Neural progenitor cell (in vitro differentiated cells): ENCODE measurements at regions not wholly inside any gene's neighbourhood (a gene's known extent, or its start where the extent isn't known, plus 50 kb on each side); places are given as distances from the start of the nearest gene placed in this dataset.
A peak's percentile ranks its signal among the peaks of the same experiment; 100 is the strongest.

Experiments used
- DNase-seq: peaks from one replicate; pipeline ENCODE4 v3.0.0-alpha.2; 2016; ENCODE audit warnings: low spot score
- H2AFZ ChIP-seq: fragments of 200-600 bp; sonication (generic); replicated peaks from 2 replicates; pipeline ENCODE4 v1.6.1; 2016; ENCODE audit warnings: antibody characterized with exemption
- H3F3A ChIP-seq: fragments of 200-600 bp; sonication (generic); 2 replicates; pipeline ENCODE4 v1.6.1; 2016; ENCODE audit warnings: antibody characterized with exemption, low read depth
- H3K27ac ChIP-seq: fragments of 200-600 bp; sonication (generic); 2 replicates; pipeline ENCODE4 v1.5.1; 2016; ENCODE audit warnings: mild to moderate bottlenecking
- H3K27me3 ChIP-seq: fragments of 200-600 bp; sonication (generic); 2 replicates; pipeline ENCODE4 v1.6.1; 2016; ENCODE audit warnings: mild to moderate bottlenecking, moderate library complexity
- H3K36me3 ChIP-seq: fragments of 200-600 bp; sonication (generic); 2 replicates; pipeline ENCODE4 v1.5.1; 2016
- H3K4me1 ChIP-seq: fragments of 200-600 bp; sonication (generic); 2 replicates; pipeline ENCODE4 v1.6.1; 2016; ENCODE audit warnings: mixed run types
- H3K4me2 ChIP-seq: fragments of 200-600 bp; sonication (generic); 2 replicates; pipeline ENCODE4 v1.6.1; 2016
- H3K4me3 ChIP-seq: fragments of 200-600 bp; sonication (generic); 2 replicates; pipeline ENCODE4 v1.5.1; 2016
- H3K79me2 ChIP-seq: fragments of 200-600 bp; sonication (generic); 2 replicates; pipeline ENCODE4 v1.6.1; 2016; ENCODE audit warnings: low read depth
- H3K9ac ChIP-seq: fragments of 200-600 bp; sonication (generic); 2 replicates; pipeline ENCODE4 v1.6.1; 2016
- H3K9me3 ChIP-seq: fragments of 200-600 bp; sonication (generic); 2 replicates; pipeline ENCODE4 v1.5.1; 2016; ENCODE audit warnings: low read depth
- H4K20me1 ChIP-seq: fragments of 200-600 bp; sonication (generic); 2 replicates; pipeline ENCODE4 v1.6.1; 2016; ENCODE audit warnings: low read depth
- H3K27ac Mint-ChIP-seq: 3 replicates; pipeline ENCODE4 v1.8.0; 2021; ENCODE audit warnings: mixed read lengths
- H3K27me3 Mint-ChIP-seq: 2 replicates; pipeline ENCODE4 v1.8.0; 2022; ENCODE audit warnings: low read depth, mild to moderate bottlenecking, inconsistent platforms, moderate library complexity, mixed read lengths; ENCODE audit not compliant: insufficient read depth
- H3K36me3 Mint-ChIP-seq: 3 replicates; pipeline ENCODE4 v1.8.0; 2021; ENCODE audit warnings: mixed read lengths
- H3K4me1 Mint-ChIP-seq: 3 replicates; pipeline ENCODE4 v1.8.0; 2021; ENCODE audit warnings: mixed read lengths
- H3K4me3 Mint-ChIP-seq: 3 replicates; pipeline ENCODE4 v1.8.0; 2021; ENCODE audit warnings: mild to moderate bottlenecking, moderate library complexity, mixed read lengths
- H3K9me3 Mint-ChIP-seq: 3 replicates; pipeline ENCODE4 v1.8.0; 2020; ENCODE audit warnings: mixed read lengths
- CTCF ChIP-seq: fragments of 200-600 bp; sonication (generic); IDR thresholded peaks from 2 replicates; pipeline ENCODE4 v1.5.1; 2017; ENCODE audit warnings: antibody characterized with exemption, mild to moderate bottlenecking
- EZH2 ChIP-seq: fragments of 200-600 bp; sonication (generic); IDR thresholded peaks from 2 replicates; pipeline ENCODE4 v1.6.1; 2017; ENCODE audit warnings: antibody characterized with exemption, mild to moderate bottlenecking, moderate library complexity
- EZH2phosphoT487 ChIP-seq: fragments of 200-600 bp; sonication (generic); IDR thresholded peaks from 2 replicates; pipeline ENCODE4 v1.6.1; 2017; ENCODE audit warnings: antibody characterized with exemption

- no peaks in the 10 kb centered on the region for H3K4me1 ChIP-seq
- no peak overlapping the region for H3K27ac ChIP-seq
- no peaks in the 10 kb centered on the region for H3K9me3 ChIP-seq
- Mint-ChIP-seq H3K27me3 (peaks cover 4% of the 10 kb centered on the region), H3K4me3 (no peak overlapping the region), H3K27ac (no peak overlapping the region), H3K4me1 (peaks cover 11% of the 10 kb centered on the region), H3K36me3 (no peaks in the 10 kb centered on the region), H3K9me3 (peaks cover 3% of the 10 kb centered on the region)
- TF ChIP-seq EZH2phosphoT487 (no peak), CTCF (no peak)
- H3K27me3 ChIP-seq, result no peaks in the 10 kb centered on the region
- H4K20me1 ChIP-seq, result no peaks in the 10 kb centered on the region
- H3K79me2 ChIP-seq, result no peaks in the 10 kb centered on the region
- no peak overlapping the region for H3K4me3 ChIP-seq
- H3K36me3 ChIP-seq, result no peaks in the 10 kb centered on the region
- no peak for DNase-seq
- H3K9ac ChIP-seq, result no peak overlapping the region
- no peak overlapping the region for H3K4me2 ChIP-seq
- no peak overlapping the region for H2AFZ ChIP-seq
- no peaks in the 10 kb centered on the region for H3F3A ChIP-seq
These were observed 343.4 kb downstream of the GXYLT1 start for GRCh38 chr12:41801261-41801660.

GRCh38 chr12:41799671-41800070, 345.0 kb downstream of the GXYLT1 start:
- H3K27me3 ChIP-seq, result no peaks in the 10 kb centered on the region
- no peaks in the 10 kb centered on the region for H3K9me3 ChIP-seq
- no peak overlapping the region for H3K4me2 ChIP-seq
- no peaks in the 10 kb centered on the region for H3F3A ChIP-seq
- TF ChIP-seq EZH2phosphoT487 (no peak), EZH2 (no peak), CTCF (no peak)
- no peaks in the 10 kb centered on the region for H3K27me3 Mint-ChIP-seq
- no peak overlapping the region for H3K9ac ChIP-seq
- H3K4me3 Mint-ChIP-seq, result no peak overlapping the region
- H3K27ac Mint-ChIP-seq, result no peak overlapping the region
- H3K4me1 ChIP-seq, result peaks cover 8% of the 10 kb centered on the region
- H3K9me3 Mint-ChIP-seq, result no peaks in the 10 kb centered on the region
- DNase-seq, result no peak
- H2AFZ ChIP-seq, result no peak overlapping the region
- peaks cover 19% of the 10 kb centered on the region for H3K4me1 Mint-ChIP-seq
- H3K36me3 Mint-ChIP-seq, result no peaks in the 10 kb centered on the region
- H3K4me3 ChIP-seq, result no peak overlapping the region
- no peaks in the 10 kb centered on the region for H3K36me3 ChIP-seq
- H3K27ac ChIP-seq, result no peak overlapping the region
- no peaks in the 10 kb centered on the region for H3K79me2 ChIP-seq
- H4K20me1 ChIP-seq, result no peaks in the 10 kb centered on the region

- Histone ChIP-seq H3K4me3 (no peak overlapping the region), H3K4me2 (no peak overlapping the region), H3K36me3 (no peaks in the 10 kb centered on the region), H4K20me1 (no peaks in the 10 kb centered on the region), H2AFZ (peak overlapping the region; percentile 11), H3K9ac (no peak overlapping the region), H3K4me1 (peaks cover 12% of the 10 kb centered on the region), H3F3A (no peaks in the 10 kb centered on the region), H3K9me3 (peaks cover 3% of the 10 kb centered on the region), H3K27me3 (no peaks in the 10 kb centered on the region), H3K79me2 (no peaks in the 10 kb centered on the region), H3K27ac (no peak overlapping the region)
- Mint-ChIP-seq H3K4me3 (no peak overlapping the region), H3K9me3 (peaks cover 20% of the 10 kb centered on the region), H3K36me3 (peaks cover 3% of the 10 kb centered on the region), H3K4me1 (peaks cover 26% of the 10 kb centered on the region), H3K27ac (no peak overlapping the region), H3K27me3 (peaks cover under 1% of the 10 kb centered on the region)
- no peak for TF ChIP-seq EZH2phosphoT487
- TF ChIP-seq CTCF, result peak; percentile 53
- peak; percentile 46 for DNase-seq
These were observed 348.8 kb downstream of the GXYLT1 start for GRCh38 chr12:41795910-41796309.
